Esophagus muscularis mucosa (tissue), 3 donors: ENCODE measurements at regions not wholly inside any gene's neighbourhood (a gene's known extent, or its start where the extent isn't known, plus 50 kb on each side); places are given as distances from the start of the nearest gene placed in this dataset.

Experiments used
- POLR2A ChIP-seq: fragments of 450-650 bp; IDR thresholded peaks from one replicate; pipeline ENCODE4 v1.6.1; 2017; ENCODE audit warnings: antibody characterized with exemption, moderate library complexity, mild to moderate bottlenecking, low read depth
- TF ChIP-seq, protein P1 (sequence below), 3 experiments: fragments of 200-600 bp in 2 of 3; fragments of 450-650 bp in 1 of 3; sonication (generic) in 2 of 3; IDR thresholded peaks; one replicate each; pipeline ENCODE4 v1.5.1; 2017 to 2019; ENCODE audit warnings: antibody characterized with exemption in 3 of 3, mild to moderate bottlenecking in 2 of 3, moderate library complexity in 1 of 3

DNA sequence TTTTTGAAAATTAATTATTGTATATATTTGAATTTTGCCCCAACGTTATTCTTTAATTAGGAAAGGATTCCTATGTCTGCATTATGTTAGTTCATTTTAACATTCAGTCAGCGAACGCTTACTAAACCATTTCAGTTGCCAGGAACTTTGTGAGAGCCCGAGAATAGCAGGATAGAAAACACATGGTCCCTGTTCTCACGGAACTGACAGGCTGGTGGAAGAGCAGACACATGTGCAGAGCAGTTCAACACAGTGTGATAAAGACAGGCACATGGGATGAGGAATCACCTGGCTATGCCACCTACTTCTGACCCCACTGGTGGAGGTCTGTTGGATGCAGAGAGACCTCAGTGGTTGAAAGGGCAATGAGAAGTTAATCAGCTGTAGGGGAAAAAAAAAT is 367.2 kb downstream of the EPM2A start:
- TF ChIP-seq, protein P1, sequence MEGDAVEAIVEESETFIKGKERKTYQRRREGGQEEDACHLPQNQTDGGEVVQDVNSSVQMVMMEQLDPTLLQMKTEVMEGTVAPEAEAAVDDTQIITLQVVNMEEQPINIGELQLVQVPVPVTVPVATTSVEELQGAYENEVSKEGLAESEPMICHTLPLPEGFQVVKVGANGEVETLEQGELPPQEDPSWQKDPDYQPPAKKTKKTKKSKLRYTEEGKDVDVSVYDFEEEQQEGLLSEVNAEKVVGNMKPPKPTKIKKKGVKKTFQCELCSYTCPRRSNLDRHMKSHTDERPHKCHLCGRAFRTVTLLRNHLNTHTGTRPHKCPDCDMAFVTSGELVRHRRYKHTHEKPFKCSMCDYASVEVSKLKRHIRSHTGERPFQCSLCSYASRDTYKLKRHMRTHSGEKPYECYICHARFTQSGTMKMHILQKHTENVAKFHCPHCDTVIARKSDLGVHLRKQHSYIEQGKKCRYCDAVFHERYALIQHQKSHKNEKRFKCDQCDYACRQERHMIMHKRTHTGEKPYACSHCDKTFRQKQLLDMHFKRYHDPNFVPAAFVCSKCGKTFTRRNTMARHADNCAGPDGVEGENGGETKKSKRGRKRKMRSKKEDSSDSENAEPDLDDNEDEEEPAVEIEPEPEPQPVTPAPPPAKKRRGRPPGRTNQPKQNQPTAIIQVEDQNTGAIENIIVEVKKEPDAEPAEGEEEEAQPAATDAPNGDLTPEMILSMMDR (IDR thresholded peaks at IDR 0.05), result no peak
- no peak for TF ChIP-seq POLR2A
